ENCODE measurements at regions not wholly inside any gene's neighbourhood (a gene's known extent, or its start where the extent isn't known, plus 50 kb on each side); places are given as distances from the start of the nearest gene placed in this dataset.

DNA sequence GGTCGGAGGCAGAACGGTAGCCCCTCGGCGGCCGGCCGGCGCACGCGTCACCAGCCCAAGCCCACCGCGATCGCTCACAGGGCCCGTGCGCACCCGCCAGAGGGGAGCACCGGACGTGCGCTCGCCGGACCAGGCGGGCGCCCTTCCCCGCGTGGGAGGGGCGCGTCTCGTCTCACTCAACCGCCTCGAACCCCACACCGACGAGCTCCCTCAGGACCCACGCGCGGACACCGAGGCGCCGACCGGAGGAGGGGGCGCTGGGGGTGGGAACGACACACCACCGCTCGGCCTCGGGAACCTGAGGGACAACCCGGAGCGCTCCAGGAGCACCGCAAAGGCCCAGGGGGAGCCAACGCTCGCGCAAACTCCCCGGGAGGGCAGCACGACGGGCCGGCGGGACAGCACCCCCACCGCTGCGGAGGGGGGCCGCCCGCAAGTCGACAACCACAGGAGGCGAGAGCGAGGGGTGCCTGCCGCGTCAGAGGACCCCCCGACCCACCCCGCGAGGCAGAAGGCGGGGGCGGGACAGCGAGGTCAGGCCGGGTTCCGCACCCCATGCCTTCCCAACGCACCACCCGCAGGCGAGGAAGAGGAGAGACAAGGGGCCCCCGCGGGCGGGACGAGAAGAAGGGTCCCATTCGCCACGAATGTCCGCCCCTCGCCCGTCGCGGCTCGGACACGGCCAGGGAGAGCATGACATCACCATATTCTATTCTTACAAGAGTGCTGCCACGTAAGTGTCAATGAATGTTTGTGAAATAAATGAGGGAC, 512.7 kb upstream of the ZNF337 start:
- TF ChIP-seq, protein P1, sequence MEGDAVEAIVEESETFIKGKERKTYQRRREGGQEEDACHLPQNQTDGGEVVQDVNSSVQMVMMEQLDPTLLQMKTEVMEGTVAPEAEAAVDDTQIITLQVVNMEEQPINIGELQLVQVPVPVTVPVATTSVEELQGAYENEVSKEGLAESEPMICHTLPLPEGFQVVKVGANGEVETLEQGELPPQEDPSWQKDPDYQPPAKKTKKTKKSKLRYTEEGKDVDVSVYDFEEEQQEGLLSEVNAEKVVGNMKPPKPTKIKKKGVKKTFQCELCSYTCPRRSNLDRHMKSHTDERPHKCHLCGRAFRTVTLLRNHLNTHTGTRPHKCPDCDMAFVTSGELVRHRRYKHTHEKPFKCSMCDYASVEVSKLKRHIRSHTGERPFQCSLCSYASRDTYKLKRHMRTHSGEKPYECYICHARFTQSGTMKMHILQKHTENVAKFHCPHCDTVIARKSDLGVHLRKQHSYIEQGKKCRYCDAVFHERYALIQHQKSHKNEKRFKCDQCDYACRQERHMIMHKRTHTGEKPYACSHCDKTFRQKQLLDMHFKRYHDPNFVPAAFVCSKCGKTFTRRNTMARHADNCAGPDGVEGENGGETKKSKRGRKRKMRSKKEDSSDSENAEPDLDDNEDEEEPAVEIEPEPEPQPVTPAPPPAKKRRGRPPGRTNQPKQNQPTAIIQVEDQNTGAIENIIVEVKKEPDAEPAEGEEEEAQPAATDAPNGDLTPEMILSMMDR (conservative IDR thresholded peaks at IDR 0.05; ENCODE audit: low read length): no peak
- TF ChIP-seq EZH2phosphoT487 (IDR thresholded peaks at IDR 0.05; ENCODE audit: borderline replicate concordance): no peak

All from Loucy (cell line).